GM19043 (cell line): ENCODE measurements at regions not wholly inside any gene's neighbourhood (a gene's known extent, or its start where the extent isn't known, plus 50 kb on each side); places are given as distances from the start of the nearest gene placed in this dataset.
A peak's percentile ranks its signal among the peaks of the same experiment; 100 is the strongest.

Source experiments
- ATAC-seq: cut with Tn5 transposase; IDR thresholded peaks from one replicate; pipeline ENCODE4 v1.9.1; 2021; ENCODE audit warnings: low read depth; ENCODE audit not compliant: unreplicated experiment

DNA sequence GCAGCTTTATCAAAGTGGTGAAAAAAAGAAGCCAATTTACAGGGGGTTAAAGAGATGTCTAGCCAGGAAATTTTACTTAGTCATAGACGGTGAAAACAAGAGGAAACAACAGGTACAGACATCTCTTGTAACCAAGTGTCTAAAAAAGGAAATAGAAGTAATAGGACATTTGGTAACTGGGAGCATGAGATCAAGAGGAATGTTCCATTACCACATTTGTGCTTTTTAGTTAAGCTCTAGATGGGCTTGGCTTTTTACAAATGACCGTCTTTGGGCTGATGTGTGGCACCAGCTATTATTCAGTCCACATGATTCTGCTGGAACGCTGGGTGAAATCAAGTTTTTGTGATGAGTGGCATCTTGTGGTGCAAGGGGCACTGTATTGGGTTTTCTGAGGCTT lies 179.5 kb downstream of the SMIM20 start:
- no peak for ATAC-seq

- ATAC-seq, result no peak
These were observed 180.1 kb downstream of the SMIM20 start for GRCh38 chr4:26094076-26094475.

GRCh38 chr4:26094911-26095310 lies 180.9 kb downstream of the SMIM20 start:
- ATAC-seq, result no peak

DNA sequence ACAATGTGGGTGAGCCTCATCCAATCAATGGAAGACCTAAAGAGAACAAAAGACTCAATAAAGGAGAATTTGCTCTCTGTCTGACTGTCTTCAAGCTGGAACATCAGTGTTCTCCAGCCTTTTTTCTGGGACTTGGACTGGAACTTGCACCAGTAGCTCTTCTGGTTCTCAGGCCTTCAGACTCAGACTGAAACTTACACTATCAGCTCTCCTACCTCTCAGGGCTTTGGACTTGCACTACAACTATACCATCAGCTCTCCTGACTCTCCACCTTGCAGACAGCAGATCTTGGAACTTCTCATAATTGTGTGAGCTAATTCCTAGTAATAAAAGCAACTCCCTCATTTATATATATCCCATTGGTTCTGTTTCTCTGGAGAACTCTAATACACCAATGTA lies 185.9 kb downstream of the SMIM20 start:
- no peak for ATAC-seq

DNA sequence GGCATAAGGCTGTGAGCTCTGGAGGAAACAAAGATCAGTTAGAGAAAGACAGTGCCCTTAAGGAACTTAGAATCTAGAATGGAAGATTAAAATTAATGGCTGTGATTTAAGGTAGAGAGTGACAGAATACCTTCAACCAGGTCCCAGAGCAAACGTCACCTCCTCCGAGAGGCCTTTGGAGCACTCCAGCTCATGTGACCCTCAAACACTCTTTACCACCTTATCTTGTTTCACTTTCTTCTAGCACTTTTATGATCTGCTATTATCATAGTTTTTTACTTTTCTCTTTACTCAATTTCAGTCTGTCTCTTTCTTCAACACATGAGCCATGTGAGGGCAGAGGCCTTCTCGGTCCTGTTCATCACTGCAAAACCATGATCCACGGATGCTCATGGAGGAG lies 187.0 kb downstream of the SMIM20 start:
- no peak for ATAC-seq

DNA sequence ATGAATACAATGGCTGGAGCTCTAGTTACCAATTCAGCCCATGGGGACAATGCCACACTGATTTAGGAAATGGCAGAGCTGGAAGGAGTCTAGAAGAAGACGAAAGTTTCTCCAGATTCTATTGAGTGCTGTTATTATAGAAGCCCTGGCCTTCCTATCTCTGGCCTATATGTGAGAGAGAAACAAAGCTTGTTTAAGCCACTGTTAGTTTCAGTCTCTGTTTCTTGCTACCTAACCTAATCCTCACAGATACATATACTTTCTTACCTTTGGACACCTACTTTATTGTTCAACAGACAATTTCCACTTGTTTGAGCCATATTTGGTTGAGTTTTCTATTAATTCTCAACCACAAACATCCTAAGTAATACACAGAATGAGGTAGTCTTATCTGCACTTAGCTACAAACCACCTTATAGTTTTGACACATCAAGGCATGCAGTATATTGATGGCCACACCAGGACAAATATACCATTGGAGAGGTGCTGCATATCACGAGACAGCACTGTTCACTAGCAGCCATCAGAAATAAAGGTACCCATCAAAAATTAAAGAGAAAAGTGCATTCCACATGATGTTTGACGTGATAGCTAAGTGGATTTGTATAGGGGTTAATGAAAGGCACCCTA lies 190.2 kb downstream of the SMIM20 start:
- ATAC-seq, result no peak

DNA sequence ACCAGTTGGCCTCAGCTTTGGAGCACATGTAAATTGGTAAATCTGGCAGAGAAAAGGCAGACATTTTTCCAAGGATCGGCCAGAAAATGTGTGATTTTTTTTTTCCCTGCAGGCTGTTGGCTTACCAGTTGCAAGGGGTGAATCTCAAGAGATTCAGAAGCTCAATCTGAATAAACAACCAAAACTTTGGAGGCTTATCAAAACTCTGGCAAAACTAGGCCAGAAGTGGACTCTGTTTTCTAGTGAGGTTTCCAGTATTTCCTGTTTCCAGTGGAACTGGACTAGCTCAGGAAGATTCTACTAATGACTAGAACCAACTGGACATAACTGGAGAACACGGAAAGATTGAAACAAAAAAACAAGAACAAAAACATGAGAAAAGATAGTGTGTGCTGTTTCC lies 191.3 kb downstream of the SMIM20 start:
- no peak for ATAC-seq

DNA sequence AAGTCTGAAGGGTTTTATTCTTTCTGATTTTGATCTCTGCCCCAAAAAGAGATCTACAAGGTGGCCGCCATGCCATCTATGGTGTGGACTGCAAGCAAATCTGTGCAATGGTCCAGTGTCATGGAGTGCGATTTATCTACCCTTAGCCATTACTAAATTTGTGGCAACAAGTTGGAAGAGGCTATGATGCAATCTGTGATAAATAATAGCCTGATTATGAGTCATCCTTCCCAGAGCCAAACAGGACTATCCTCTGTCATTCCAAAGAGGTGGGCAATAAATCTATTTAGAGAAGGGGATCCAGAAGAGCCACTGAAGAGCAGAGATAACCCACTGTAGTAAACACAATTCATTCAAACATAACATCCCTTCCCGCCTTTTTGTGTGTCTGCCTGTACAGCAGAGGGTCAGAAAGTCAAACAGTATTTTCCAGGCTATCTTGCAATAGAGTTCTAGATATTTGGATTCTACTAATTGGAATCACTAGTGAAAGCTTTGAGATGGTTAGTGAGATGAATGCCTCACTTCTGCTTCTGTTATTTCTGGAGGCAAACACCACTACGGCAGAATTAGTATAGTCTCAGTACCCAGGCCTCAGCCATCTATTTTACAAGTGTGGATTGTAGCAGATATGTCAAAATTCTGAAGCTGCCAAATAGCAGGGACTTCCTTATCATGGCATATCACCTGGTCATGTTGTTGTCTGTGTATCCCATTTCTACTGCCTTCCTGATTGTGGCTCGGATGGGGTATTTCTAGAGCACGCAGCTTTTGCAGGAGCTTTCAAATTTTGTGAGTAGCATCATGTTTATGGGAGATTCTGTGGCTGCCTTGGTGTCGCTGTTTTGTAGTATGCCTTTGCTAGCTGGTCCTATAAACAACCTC lies 192.0 kb downstream of the SMIM20 start:
- peak; percentile 57 for ATAC-seq

DNA sequence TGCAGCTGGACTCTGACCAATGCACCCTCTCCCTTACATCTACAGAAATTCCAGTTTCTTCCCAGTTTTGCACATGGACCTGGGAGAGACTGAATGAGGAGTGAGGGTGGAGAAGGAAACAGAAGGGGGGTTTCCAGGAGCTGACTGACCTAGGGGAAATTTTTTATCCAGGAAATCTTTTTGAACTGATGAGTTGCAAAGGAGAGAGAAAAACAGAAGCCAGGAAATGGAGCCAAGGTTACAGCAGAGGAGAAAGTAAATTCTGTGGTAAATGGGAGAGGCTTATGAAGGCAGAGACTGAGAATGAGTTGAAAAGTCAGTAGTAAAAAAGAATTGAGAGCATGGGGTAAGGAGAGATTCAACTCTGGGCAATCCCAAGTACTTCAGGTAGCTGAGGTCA lies 192.8 kb downstream of the SMIM20 start:
- ATAC-seq, result no peak

GRCh38 chr4:26108054-26108453 lies 194.0 kb downstream of the SMIM20 start:
- ATAC-seq, result no peak

- ATAC-seq, result no peak
These were observed 196.5 kb downstream of the SMIM20 start for GRCh38 chr4:26110493-26110892.

GRCh38 chr4:26113339-26113940 lies 199.4 kb downstream of the SMIM20 start:
- no peak for ATAC-seq

GRCh38 chr4:26116057-26116456 lies 202.0 kb downstream of the SMIM20 start:
- ATAC-seq, result no peak

- ATAC-seq, result no peak
These were observed 200.6 kb upstream of the RBPJ start for GRCh38 chr4:26120098-26120825.

- ATAC-seq, result no peak
These were observed 198.1 kb upstream of the RBPJ start for GRCh38 chr4:26122690-26123089.

- ATAC-seq, result no peak
These were observed 196.0 kb upstream of the RBPJ start for GRCh38 chr4:26124753-26125321.

DNA sequence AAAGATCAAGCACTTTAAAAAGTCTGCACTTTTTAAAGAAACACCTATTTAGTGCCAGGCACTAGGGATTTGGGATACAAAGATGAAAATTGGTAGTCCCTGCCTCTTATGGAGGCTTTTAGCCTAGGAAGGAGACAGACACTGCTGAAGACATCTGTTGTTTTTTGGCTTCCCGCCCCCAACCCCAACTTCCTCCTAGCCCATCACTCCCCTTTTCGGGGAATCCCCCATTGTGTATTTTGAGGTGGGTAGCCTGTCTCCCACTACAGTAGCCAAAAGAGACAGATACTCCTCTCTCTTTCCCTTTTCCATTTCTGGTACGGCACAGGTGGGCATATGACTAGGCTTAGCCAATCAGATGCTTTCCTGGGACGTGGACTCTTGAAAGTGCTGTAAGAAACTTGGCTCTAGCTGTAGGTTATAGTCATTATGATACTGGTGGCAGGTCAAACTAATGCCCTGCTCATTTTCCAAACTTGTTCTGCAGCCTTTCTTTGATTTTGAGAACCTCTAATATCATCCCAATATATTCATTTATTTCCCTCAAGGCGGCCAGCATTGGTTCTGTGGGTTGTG lies 194.6 kb upstream of the RBPJ start:
- peak; percentile 51 for ATAC-seq

GRCh38 chr4:26126994-26127393 lies 193.8 kb upstream of the RBPJ start:
- no peak for ATAC-seq

- no peak for ATAC-seq
These were observed 192.9 kb upstream of the RBPJ start for GRCh38 chr4:26127851-26128337.

- peak; percentile 58 for ATAC-seq
These were observed 190.6 kb upstream of the RBPJ start for GRCh38 chr4:26130173-26130572.
